BLaER1 (cell line): ENCODE measurements at regions not wholly inside any gene's neighbourhood (a gene's known extent, or its start where the extent isn't known, plus 50 kb on each side); places are given as distances from the start of the nearest gene placed in this dataset.

ENCODE experiments used
- H3K27ac ChIP-seq: shearing (Covaris generic); formaldehyde crosslinking; 2 replicates; pipeline ENCODE4 v1.8.1; 2022
- H3K27me3 ChIP-seq: shearing (Covaris generic); formaldehyde crosslinking; 2 replicates; pipeline ENCODE4 v1.8.1; 2022
- H3K36me3 ChIP-seq: shearing (Covaris generic); formaldehyde crosslinking; 2 replicates; pipeline ENCODE4 v1.8.1; 2022
- H3K4me1 ChIP-seq: shearing (Covaris generic); formaldehyde crosslinking; 2 replicates; pipeline ENCODE4 v1.8.1; 2022
- H3K4me2 ChIP-seq: shearing (Covaris generic); formaldehyde crosslinking; 2 replicates; pipeline ENCODE4 v1.8.1; 2022
- H3K4me3 ChIP-seq: shearing (Covaris generic); formaldehyde crosslinking; 2 replicates; pipeline ENCODE4 v1.8.1; 2022
- H3K9ac ChIP-seq: shearing (Covaris generic); formaldehyde crosslinking; 2 replicates; pipeline ENCODE4 v1.8.1; 2022
- H3K9me3 ChIP-seq: shearing (Covaris generic); formaldehyde crosslinking; 2 replicates; pipeline ENCODE4 v1.8.1; 2022
- H4K20me1 ChIP-seq: shearing (Covaris generic); formaldehyde crosslinking; 2 replicates; pipeline ENCODE4 v1.8.1; 2022
- Cebpa-rat ChIP-seq: shearing (Covaris generic); IDR thresholded peaks from 2 replicates; pipeline ENCODE4 v1.8.1; 2022

- H3K9ac ChIP-seq: no peak overlapping the region
- H4K20me1 ChIP-seq: no peaks in the 10 kb centered on the region
- H3K4me1 ChIP-seq: no peaks in the 10 kb centered on the region
- H3K36me3 ChIP-seq: no peaks in the 10 kb centered on the region
- no peak for TF ChIP-seq Cebpa-rat
- H3K27ac ChIP-seq: no peak overlapping the region
- no peaks in the 10 kb centered on the region for H3K27me3 ChIP-seq
- no peak overlapping the region for H3K4me3 ChIP-seq
- H3K4me2 ChIP-seq: no peak overlapping the region
- 0 out of 2 replicates have a peak, but pooled peaks cover 4% of the 10 kb centered on the region for H3K9me3 ChIP-seq
These were observed 427.5 kb upstream of the KIF2A start for GRCh38 chr5:61878471-61878870.

- no peaks in the 10 kb centered on the region for H4K20me1 ChIP-seq
- no peak overlapping the region for H3K4me2 ChIP-seq
- H3K9me3 ChIP-seq: no peaks in the 10 kb centered on the region
- H3K4me1 ChIP-seq: no peaks in the 10 kb centered on the region
- no peak overlapping the region for H3K4me3 ChIP-seq
- no peaks in the 10 kb centered on the region for H3K27me3 ChIP-seq
- TF ChIP-seq Cebpa-rat: no peak
- no peak overlapping the region for H3K27ac ChIP-seq
- H3K9ac ChIP-seq: no peak overlapping the region
- H3K36me3 ChIP-seq: no peaks in the 10 kb centered on the region
These were observed 424.1 kb upstream of the KIF2A start for GRCh38 chr5:61881821-61882487.

- H3K36me3 ChIP-seq: no peaks in the 10 kb centered on the region
- TF ChIP-seq Cebpa-rat: no peak
- no peak overlapping the region for H3K4me2 ChIP-seq
- no peak overlapping the region for H3K4me3 ChIP-seq
- H3K9me3 ChIP-seq: no peaks in the 10 kb centered on the region
- H3K27ac ChIP-seq: no peak overlapping the region
- H3K4me1 ChIP-seq: no peaks in the 10 kb centered on the region
- no peaks in the 10 kb centered on the region for H4K20me1 ChIP-seq
- no peaks in the 10 kb centered on the region for H3K27me3 ChIP-seq
- H3K9ac ChIP-seq: no peak overlapping the region
These were observed 423.0 kb upstream of the KIF2A start for GRCh38 chr5:61882901-61883500.

- H3K36me3 ChIP-seq: no peaks in the 10 kb centered on the region
- H3K4me1 ChIP-seq: no peaks in the 10 kb centered on the region
- no peak overlapping the region for H3K4me3 ChIP-seq
- no peaks in the 10 kb centered on the region for H4K20me1 ChIP-seq
- H3K9ac ChIP-seq: no peak overlapping the region
- H3K27ac ChIP-seq: no peak overlapping the region
- H3K27me3 ChIP-seq: no peaks in the 10 kb centered on the region
- H3K9me3 ChIP-seq: no peaks in the 10 kb centered on the region
- no peak for TF ChIP-seq Cebpa-rat
- H3K4me2 ChIP-seq: no peak overlapping the region
These were observed 421.7 kb upstream of the KIF2A start for GRCh38 chr5:61884252-61884855.

GRCh38 chr5:61886214-61886613, 419.8 kb upstream of the KIF2A start:
- TF ChIP-seq Cebpa-rat: no peak

GRCh38 chr5:61887271-61887670, 418.7 kb upstream of the KIF2A start:
- Histone ChIP-seq H3K4me3 (no peak overlapping the region), H3K9ac (no peak overlapping the region), H3K27me3 (no peaks in the 10 kb centered on the region), H3K36me3 (no peaks in the 10 kb centered on the region), H4K20me1 (no peaks in the 10 kb centered on the region), H3K27ac (no peak overlapping the region), H3K9me3 (no peaks in the 10 kb centered on the region; the same call in 1 of the 2 replicates), H3K4me2 (no peak overlapping the region), H3K4me1 (no peaks in the 10 kb centered on the region)
- no peak for TF ChIP-seq Cebpa-rat

More at GRCh38 chr5:61886214-61886613, 419.8 kb upstream of the KIF2A start:
- Histone ChIP-seq H3K4me2 (no peak overlapping the region), H4K20me1 (no peaks in the 10 kb centered on the region), H3K36me3 (no peaks in the 10 kb centered on the region), H3K9me3 (no peaks in the 10 kb centered on the region; the same call in 1 of the 2 replicates), H3K4me3 (no peak overlapping the region), H3K27me3 (no peaks in the 10 kb centered on the region), H3K4me1 (no peaks in the 10 kb centered on the region), H3K9ac (no peak overlapping the region), H3K27ac (no peak overlapping the region)

GRCh38 chr5:61894046-61894445, 412.0 kb upstream of the KIF2A start:
- 0 out of 2 replicates have a peak, but pooled peaks cover 5% of the 10 kb centered on the region for H3K4me1 ChIP-seq
- no peak overlapping the region for H3K27ac ChIP-seq
- no peaks in the 10 kb centered on the region; the same call in 1 of the 2 replicates for H3K9me3 ChIP-seq
- H3K36me3 ChIP-seq: no peaks in the 10 kb centered on the region
- TF ChIP-seq Cebpa-rat: no peak
- no peaks in the 10 kb centered on the region for H3K27me3 ChIP-seq
- H3K4me3 ChIP-seq: no peak overlapping the region
- H4K20me1 ChIP-seq: no peaks in the 10 kb centered on the region
- H3K4me2 ChIP-seq: no peak overlapping the region
- no peak overlapping the region for H3K9ac ChIP-seq

- no peak for TF ChIP-seq Cebpa-rat
- H3K9ac ChIP-seq: no peak overlapping the region
- H3K4me3 ChIP-seq: no peak overlapping the region
- no peaks in the 10 kb centered on the region for H3K36me3 ChIP-seq
- no peak overlapping the region for H3K27ac ChIP-seq
- H3K4me1 ChIP-seq: 0 out of 2 replicates have a peak, but pooled peaks cover 5% of the 10 kb centered on the region
- H4K20me1 ChIP-seq: no peaks in the 10 kb centered on the region
- H3K27me3 ChIP-seq: no peaks in the 10 kb centered on the region
- no peaks in the 10 kb centered on the region for H3K9me3 ChIP-seq
- H3K4me2 ChIP-seq: no peak overlapping the region
These were observed 409.2 kb upstream of the KIF2A start for GRCh38 chr5:61896811-61897210.

- Histone ChIP-seq H3K9ac (no peak overlapping the region), H3K27me3 (no peaks in the 10 kb centered on the region), H3K4me3 (no peak overlapping the region), H4K20me1 (no peaks in the 10 kb centered on the region), H3K27ac (no peak overlapping the region), H3K4me2 (no peak overlapping the region), H3K36me3 (no peaks in the 10 kb centered on the region), H3K9me3 (no peaks in the 10 kb centered on the region), H3K4me1 (0 out of 2 replicates have a peak, but pooled peaks cover 5% of the 10 kb centered on the region)
- TF ChIP-seq Cebpa-rat: no peak
These were observed 408.8 kb upstream of the KIF2A start for GRCh38 chr5:61897251-61897650.

GRCh38 chr5:61901997-61902396, 404.0 kb upstream of the KIF2A start:
- Histone ChIP-seq H3K4me1 (0 out of 2 replicates have a peak, but pooled peaks cover 5% of the 10 kb centered on the region), H3K27ac (no peak overlapping the region), H4K20me1 (no peaks in the 10 kb centered on the region), H3K9me3 (no peaks in the 10 kb centered on the region), H3K9ac (no peak overlapping the region), H3K36me3 (no peaks in the 10 kb centered on the region), H3K4me2 (no peak overlapping the region), H3K27me3 (no peaks in the 10 kb centered on the region), H3K4me3 (no peak overlapping the region)
- TF ChIP-seq Cebpa-rat: no peak
